Central memory CD4-positive, alpha-beta T cell (primary cell): ENCODE measurements at regions not wholly inside any gene's neighbourhood (a gene's known extent, or its start where the extent isn't known, plus 50 kb on each side); places are given as distances from the start of the nearest gene placed in this dataset.
"Not testable (repeated sequence)": the region's sequence is repeated elsewhere in the genome, so short reads cannot be mapped to it uniquely, and the experiment has no call there.

Experiments used
- DNase-seq: peaks from one replicate; pipeline ENCODE4 v3.0.0; 2022

- DNase-seq = no peak
These were observed 706.2 kb downstream of the GALC start for GRCh38 chr14:87286826-87287225.

GRCh38 chr14:87286191-87286590 is 706.8 kb downstream of the GALC start:
- DNase-seq = no peak

GRCh38 chr14:87285506-87285905 is 707.5 kb downstream of the GALC start:
- no peak for DNase-seq

GRCh38 chr14:87283547-87283946 is 709.4 kb downstream of the GALC start:
- no peak for DNase-seq

GRCh38 chr14:87282266-87282665 is 710.7 kb downstream of the GALC start:
- no peak for DNase-seq

GRCh38 chr14:87278415-87278814 is 714.6 kb downstream of the GALC start:
- DNase-seq = no peak

- DNase-seq = no peak
These were observed 721.7 kb downstream of the GALC start for GRCh38 chr14:87271331-87271730.

GRCh38 chr14:87268997-87269396 is 724.0 kb downstream of the GALC start:
- no peak for DNase-seq

- DNase-seq = no peak
These were observed 728.2 kb downstream of the GALC start for GRCh38 chr14:87264796-87265195.

- DNase-seq = no peak
These were observed 728.7 kb downstream of the GALC start for GRCh38 chr14:87264272-87264785.

GRCh38 chr14:87261621-87262020 is 731.4 kb downstream of the GALC start:
- no peak for DNase-seq

GRCh38 chr14:87260460-87260859 is 732.5 kb downstream of the GALC start:
- DNase-seq = no peak

- DNase-seq = no peak
These were observed 735.6 kb downstream of the GALC start for GRCh38 chr14:87257421-87257820.

- DNase-seq = no peak
These were observed 737.9 kb downstream of the GALC start for GRCh38 chr14:87255058-87255457.

GRCh38 chr14:87254331-87254874 is 738.6 kb downstream of the GALC start:
- DNase-seq = no peak

GRCh38 chr14:87253791-87254190 is 739.2 kb downstream of the GALC start:
- DNase-seq = not testable (repeated sequence)

GRCh38 chr14:87252103-87252502 is 740.9 kb downstream of the GALC start:
- DNase-seq = no peak

GRCh38 chr14:87251011-87251410 is 742.0 kb downstream of the GALC start:
- no peak for DNase-seq

- DNase-seq = no peak
These were observed 751.8 kb downstream of the GALC start for GRCh38 chr14:87241018-87241768.

GRCh38 chr14:87240319-87240718 is 752.7 kb downstream of the GALC start:
- not testable (repeated sequence) for DNase-seq

GRCh38 chr14:87233806-87234384 is 759.1 kb downstream of the GALC start:
- no peak for DNase-seq

- no peak for DNase-seq
These were observed 759.7 kb downstream of the GALC start for GRCh38 chr14:87233266-87233665.

- no peak for DNase-seq
These were observed 761.5 kb downstream of the GALC start for GRCh38 chr14:87231336-87232026.

GRCh38 chr14:87230726-87231125 is 762.3 kb downstream of the GALC start:
- DNase-seq = no peak
